NCI-H128 (cell line): ENCODE measurements at regions not wholly inside any gene's neighbourhood (a gene's known extent, or its start where the extent isn't known, plus 50 kb on each side); places are given as distances from the start of the nearest gene placed in this dataset.

Source experiments
- DNase-seq: peaks from one replicate; lab custom pipeline; 2025; ENCODE audit not compliant: unreplicated experiment; lab: John Stamatoyannopoulos, UW

DNA sequence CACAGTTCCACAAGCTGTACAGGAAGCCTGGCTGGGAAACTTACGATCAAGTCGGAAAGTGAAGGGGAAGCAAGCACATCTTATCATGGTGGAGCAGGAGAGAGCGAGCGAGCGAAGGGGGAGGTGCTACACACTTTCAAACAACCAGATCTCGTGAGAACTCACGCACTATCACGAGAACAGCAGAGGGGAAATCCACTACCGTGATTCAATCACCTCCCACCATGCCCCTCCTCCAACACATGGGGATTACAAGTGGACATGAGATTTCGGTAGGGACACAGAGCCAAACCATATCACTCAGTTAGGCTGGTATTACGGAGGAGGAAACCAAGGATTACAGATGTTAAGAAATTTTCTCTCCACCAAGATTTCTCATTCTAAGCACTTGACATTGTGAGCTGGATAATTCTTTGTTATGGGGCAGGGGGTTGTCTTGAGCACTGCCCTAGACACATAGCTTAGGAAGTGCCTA is 262.0 kb upstream of the G2E3 start:
- DNase-seq, result no peak

DNA sequence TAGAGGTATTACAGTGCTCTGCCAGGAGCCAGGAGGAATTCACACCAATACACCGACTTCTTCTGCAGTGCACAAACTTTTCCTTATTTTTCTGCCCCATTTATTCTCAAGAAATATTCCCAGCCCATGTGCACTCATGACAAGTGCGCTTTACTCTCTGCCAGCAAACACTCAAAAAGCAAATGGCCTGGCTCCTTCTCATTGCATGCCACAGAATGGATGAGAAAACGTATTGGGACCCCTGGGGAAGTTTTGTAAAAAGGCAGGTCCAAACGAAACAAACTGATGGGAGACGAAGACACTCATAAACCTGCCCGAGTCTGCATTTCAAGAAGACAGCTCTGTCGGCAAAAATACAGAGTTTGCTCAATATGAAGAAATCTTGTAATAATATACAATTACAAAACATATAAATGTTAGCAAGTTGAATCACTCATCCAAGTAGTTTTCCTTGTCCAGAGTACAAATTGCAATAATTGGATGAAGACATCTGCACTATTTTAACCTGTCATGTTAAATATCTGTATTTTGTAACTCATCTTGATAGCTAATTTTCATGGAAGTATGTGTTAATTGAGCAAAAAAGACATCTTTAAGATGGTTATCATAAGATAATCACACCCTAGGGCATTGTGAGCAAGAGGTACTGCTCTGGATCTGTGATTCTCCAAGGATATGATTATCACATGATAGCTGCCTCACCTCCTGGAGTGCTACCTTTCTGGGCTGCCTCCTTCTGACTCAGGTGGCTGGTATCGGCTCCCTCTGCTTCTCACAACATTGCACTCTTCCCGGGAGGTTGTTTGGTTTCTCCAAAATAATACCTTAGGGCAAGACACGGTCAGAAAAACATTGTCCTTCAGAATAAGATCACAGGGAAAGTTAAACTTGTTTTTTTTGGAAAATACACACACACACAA is 260.8 kb upstream of the G2E3 start:
- DNase-seq, result no peak

DNA sequence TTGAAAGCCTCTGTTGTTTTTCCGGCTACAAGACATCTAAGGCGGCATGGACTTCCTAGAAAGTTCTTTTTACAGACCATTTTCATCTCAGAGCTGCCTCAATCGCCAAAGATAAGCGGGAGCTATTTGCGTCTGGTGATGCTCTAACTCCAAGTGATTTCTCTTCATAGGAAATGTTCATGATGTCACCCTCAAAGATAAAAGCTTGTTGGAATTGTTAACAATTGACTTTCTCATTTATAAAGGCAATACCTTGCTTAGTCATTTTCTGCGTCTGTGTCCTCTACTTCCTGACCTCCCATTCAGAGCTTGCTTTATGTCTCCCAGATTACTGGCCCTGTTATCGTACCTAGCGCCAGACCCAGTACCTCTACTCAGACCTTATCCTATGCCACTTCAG is 259.0 kb upstream of the G2E3 start:
- no peak for DNase-seq

DNA sequence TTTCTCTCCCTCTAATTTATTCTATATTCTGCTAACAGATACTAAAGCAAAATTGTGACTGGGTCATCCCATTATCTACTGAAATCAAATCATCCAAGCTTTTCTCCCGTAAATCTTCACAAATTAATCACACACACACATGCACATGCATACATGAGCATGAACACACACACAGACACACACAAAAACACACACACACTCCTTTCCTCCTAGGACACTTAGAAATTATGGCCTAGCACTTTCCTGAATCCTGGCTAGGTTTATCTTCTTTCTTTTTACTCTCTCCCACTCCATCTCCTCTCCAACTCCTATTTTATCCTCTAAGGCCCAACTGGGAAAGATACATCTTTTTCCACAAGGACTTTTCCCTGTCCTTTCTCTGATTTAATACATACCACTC is 255.6 kb upstream of the G2E3 start:
- DNase-seq, result no peak

DNA sequence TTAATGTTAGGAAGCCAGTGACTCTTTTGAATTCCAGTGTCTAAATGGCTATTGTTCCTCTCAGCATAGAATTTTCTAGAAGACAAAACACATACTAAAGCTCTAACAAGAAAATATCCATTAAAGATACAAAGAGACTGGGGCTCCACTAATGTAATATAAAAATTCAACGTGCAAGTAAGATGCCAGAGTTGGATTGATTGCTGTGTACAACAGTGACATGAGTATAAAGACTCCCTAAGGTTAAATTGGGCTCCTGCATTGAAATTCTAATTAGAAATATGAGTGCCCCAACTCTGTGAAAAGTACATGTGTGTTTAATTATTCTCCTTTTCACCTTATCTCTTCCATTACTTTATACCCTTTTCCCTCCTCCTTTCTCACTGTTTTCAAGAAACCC is 253.6 kb upstream of the G2E3 start:
- DNase-seq, result no peak

DNA sequence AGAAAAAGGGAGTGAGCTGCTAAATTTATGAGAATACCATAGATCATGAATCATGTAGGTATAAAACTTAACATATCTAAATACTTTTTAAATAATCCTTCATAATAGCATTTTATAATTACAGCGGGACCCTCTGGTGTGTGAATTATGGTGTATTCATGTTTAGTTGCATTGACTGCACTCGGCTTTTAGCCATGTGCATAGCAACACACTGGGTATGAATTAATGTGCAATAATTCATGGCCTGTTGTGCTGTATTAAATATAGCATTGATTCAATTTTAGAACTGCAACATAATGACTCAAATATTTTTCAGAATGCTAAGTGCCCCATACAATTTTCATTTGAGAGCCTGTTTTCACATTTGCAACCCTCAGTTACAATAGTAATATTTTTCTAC is 249.6 kb upstream of the G2E3 start:
- DNase-seq, result no peak

DNA sequence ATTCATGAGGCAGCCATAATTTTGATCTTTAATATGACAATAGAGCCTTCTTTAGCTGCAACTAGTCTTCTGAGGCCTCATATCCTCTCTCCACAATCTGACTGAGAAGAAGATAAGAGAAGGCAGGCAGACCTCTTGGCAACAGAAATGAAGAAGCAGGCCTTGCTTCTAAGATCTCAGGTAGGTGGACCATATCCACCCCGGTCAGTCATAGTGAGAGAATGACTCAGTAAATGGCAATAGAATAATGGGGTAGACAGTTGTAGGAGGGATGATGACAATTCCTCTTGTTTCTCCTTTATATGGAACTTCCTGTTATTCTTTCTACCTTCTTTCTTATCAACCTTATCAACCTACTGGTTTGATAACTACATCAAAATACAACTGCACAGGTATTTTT is 246.7 kb upstream of the G2E3 start:
- DNase-seq, result no peak

DNA sequence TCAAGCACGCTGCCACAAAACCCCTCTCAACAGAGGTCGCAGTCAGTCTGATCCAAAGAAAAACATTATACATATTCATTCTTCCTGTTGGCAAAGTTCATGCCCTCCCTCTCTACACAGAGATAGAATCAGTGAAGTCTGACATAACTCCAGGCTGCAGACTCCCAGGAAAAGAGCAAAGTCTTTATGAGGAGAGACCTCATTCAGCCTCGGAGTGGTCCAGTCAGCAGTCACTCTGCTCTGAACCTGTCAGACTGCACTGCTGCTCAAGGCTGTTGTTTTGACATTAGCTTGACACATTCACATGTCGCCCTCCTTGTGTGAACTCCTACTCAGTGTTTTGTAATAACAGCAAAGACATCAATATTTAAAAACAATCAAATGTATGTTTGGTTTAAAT is 241.2 kb upstream of the G2E3 start:
- no peak for DNase-seq

DNA sequence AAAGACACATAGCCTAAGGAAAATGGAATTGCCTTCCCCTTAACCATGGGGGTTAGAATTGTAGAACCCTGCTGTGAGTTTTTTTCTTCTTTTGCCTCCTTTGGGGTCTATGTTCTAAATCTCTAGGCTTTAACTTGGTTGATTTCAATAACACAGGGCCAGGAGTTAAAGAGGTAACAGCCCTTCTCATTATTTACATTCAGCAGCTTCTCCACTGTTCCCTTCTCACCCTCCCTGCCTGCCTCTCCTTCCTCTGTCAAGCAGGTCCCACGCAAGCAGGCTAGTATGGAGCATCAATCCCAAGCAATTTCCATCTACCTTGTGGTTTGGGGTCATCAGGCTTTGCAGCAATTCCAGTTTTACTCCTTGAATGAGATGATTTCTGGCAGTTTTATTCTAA is 236.1 kb upstream of the G2E3 start:
- DNase-seq, result no peak

DNA sequence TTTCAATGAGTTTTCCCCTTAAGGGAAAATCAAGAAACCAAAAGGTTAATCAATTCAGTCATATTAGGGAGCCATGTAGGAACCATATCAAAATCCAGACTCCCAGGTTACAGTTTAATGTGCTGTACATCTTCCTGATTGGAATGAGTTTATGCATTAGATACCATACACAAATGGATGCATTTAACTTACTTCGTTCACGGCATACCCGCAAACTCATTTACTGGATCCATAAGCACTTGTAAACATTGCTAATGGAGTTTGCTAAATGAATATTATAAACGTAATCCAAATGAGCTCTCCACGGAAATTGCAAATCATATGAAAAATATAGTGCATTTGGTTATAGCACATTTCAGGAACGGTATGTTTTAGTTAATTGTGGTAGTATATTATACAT is 228.9 kb upstream of the G2E3 start:
- DNase-seq, result no peak

DNA sequence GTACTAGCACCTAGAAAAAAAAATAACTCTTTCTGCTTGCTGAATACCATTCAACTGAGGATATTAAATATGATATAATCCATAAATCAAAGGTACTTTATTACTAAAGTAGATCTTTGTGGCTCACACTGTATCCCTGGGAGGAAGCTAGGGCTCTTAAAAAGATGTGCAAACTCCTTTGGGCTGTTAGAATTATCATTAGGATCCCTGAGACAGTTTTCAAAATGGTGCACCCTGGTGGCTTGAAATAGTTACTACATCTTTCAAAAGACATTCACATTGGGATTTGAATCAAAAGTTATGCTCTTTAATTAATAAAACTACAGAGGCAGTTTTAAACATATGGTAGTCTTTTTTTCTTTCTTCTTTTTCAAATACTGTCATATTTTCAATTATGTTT is 228.5 kb upstream of the G2E3 start:
- no peak for DNase-seq

DNA sequence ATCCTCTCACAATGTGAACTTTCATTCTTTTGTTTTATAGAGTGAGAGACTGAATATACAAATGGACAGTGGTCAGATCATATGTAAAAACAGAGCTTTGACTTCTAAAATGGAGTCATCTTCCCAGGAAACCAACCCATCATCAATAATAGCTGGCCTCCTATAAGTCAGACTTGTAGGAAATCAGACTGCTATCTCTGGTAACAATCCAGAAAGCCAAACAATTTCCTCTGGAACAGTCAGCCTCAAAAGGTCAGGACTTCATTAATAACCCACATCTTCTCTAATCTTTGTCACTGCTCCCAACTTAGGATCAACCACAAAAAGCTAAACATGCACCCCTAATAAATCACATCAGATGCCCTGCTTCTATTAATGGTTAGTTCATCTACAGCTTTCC is 227.9 kb upstream of the G2E3 start:
- no peak for DNase-seq

DNA sequence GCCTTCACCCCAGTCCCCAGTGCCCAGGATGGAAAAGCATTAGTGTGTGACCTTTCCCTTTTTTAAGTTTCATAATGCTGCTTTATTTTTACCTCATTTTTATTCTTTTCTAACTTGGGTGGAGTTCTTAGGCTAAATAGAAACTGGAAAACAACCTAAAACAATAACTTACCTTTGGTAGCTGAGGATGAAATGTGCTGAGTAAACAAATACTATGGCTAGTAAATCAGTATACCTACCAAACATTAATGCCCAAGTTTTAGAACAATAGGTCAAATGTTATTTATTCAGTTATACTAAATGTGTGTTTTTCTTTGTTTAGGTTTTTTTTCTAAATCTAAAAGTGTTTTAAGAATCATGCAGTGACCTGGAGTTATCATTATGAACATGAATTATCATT is 226.6 kb upstream of the G2E3 start:
- no peak for DNase-seq

DNA sequence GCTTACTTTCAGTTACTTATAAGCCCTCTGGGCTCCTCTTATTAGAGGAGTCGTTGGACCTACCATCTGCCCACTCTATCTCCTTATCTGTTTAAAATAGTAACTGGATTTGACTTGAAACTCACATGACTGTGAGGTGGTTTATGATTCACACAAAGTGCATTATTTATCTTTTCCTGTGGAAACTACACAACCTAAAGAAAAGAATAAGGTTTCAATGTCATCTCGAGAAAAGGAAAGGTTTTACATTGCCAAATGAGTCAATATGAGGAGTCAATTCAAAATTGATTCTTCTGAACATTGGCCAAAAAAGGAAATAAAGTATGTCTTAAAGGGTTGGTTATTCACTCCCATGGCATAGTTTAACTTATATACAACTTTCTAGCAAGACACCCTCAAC is 225.0 kb upstream of the G2E3 start:
- no peak for DNase-seq

DNA sequence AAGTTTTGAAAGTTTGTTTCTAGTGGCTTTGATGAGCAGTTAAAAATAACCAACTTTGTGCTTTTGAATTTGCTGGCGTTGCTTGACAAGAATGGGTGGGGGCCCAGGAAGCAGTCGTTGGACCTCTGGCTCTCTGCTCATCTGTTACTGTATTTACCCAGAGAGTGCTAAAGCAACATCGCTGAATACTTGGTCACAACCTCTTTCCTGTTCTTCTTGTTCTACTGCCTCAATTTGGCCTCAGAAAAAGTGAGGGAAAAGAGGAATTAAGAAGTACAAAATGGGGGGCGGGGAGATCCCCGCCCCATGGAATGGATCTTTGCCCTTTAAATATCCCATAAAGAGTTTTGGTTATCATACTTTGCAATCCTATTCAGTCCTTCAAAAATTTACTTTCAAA is 221.5 kb upstream of the G2E3 start:
- no peak for DNase-seq

DNA sequence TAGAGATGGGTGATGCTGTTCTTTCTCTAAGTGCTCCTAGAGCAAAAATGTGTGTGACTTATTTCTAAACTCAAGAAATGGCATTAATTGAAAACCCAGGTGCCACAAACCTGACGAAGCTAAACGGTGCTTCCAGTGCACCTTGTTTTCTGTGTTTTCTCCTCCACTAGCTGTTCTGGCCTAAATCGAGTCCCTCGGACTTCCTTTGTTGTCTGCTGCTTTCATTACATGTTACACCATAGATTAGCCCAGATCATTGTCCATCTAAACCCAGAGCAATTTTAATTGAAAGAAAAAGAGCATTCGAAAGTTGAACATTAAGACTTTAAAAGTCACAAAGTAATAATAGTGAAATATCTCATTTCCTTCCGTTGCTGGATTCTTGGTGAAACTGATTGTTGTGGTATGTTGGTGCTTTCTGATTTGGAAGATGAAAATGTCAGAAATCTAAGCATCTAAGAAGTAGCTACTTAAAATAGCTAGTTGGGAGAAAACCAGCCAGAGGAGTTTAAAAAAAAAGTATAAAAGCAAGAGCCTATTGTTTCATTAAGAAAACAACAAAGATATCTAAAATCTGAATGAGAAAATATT is 219.6 kb upstream of the G2E3 start:
- DNase-seq, result no peak

DNA sequence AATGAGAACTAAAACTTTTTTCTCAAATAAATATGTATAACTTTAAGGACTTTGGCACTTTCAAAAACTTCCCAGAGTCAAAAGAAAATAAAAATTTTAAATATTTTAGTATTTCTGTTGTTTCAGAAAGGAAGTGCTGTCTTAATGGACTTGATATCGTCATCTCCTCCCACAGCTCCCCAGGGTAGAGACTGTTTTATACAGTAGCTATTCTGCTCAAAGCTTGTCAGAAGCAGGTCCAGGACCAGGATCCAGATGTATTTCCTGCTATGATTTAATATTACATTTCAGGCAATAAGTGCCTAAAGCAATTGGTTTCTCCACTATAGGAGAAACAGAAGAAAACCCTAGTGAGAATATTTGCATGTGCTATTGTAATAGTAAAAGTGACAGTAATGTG is 218.5 kb upstream of the G2E3 start:
- no peak for DNase-seq

DNA sequence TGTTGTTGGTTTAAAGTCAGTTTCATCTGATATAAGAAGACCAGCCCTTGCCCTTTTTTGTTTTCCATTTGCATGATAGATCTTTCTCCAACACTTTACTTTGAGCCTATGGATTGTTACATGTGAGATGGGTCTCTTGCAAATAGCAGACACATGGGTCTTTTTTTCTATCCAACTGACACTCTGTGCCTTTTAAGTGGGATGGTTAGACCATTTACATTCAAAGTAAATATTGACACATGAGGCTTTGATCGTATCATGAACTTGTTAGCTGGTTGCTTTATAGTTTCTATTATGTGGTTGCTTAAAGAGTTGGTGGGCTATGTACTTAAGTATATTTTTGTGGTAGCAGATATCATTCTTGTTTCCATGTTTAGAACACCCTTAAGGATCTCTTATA is 213.4 kb upstream of the G2E3 start:
- DNase-seq, result no peak

DNA sequence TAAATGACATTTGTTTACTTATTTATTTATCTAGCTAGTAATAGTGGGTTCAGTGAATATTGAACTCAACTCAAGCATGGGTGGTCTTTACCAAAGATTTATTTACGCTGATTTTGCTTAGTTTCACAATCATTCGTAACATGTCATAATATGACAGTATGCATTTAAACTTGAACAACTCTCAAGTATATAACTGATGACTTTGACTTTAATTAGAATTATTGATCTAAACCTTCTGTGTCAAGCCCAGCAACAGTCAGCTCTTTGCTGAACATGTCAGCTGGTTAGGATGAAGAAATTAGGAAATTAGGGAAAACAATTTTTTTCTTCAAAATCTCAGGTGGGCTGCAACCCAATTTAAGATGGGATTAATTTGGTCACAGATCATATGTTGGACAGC is 210.5 kb upstream of the G2E3 start:
- no peak for DNase-seq

DNA sequence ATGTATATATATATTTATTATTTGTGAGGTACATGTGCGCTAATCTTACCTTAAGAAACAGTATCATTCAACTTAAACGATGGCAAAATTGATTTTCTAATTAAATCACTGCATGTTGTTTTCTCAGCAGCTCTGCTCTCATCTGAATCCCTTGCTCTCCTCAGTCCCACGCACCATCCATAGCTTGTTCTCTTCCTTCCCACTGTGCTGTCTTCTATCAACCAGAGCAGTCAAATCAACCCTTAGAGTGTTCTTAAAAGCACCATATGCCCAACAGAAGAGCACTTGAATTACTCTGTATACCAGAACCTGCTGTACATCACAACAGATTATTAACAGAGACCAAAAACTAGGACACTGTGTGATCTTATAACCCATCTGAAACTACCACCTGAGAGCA is 209.4 kb upstream of the G2E3 start:
- DNase-seq, result no peak

DNA sequence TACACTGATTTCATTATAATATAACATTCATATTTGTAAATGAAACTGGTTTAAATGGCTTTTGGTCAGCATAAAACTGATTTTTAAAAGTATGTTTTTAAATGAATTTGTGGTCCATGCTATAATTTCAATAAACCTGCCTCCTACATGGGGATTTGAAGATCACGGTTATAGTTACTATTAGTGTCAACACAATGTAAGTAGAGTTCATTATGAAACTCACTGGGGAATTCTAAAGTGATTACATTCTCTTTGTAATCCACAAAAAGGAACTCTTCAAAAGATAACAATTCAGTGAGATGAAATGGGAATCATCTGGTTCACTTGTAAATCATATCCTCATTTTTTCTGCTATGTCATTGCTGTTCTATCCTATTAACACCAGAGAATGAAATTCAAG is 204.5 kb upstream of the G2E3 start:
- peak; percentile 33 for DNase-seq

DNA sequence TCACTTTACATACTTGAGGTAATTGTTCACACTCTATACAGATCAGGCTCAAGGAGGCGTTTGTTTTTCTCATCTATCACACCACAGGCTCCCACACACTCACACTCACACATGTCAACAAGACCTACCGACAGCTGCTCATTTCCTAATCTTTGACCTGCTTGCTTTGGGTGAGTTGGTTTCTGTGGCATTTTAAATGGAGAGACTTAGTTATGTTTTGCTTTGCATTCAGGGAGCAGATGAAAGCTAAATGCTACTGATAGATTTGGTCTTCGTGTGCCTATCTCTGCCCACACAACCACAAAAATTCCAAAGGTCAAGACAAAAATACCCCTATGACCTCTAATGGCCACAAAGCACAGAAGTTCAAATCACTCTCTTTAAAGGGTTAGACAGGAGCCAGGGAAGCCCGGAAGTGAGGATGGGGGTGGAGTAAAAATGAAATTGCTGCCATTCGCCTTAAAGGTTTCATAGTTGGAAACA is 203.5 kb upstream of the G2E3 start:
- DNase-seq, result no peak
